Smooth muscle cell (in vitro differentiated cells): ENCODE measurements at regions not wholly inside any gene's neighbourhood (a gene's known extent, or its start where the extent isn't known, plus 50 kb on each side); places are given as distances from the start of the nearest gene placed in this dataset.

Experiments used
- DNase-seq: peaks from one replicate; lab custom pipeline; 2025; ENCODE audit not compliant: unreplicated experiment; lab: John Stamatoyannopoulos, UW
- H2AFZ ChIP-seq: fragments of 200-600 bp; sonication (generic); 2 replicates; pipeline ENCODE4 v1.6.0; 2016; ENCODE audit warnings: antibody characterized with exemption, low read depth, mild to moderate bottlenecking
- H3F3A ChIP-seq: fragments of 200-600 bp; sonication (generic); 2 replicates; pipeline ENCODE4 v1.6.0; 2017; ENCODE audit warnings: antibody characterized with exemption, low read depth
- H3K27ac ChIP-seq: fragments of 200-600 bp; sonication (generic); 2 replicates; pipeline ENCODE4 v1.5.1; 2016; ENCODE audit warnings: low read depth, mild to moderate bottlenecking
- H3K27me3 ChIP-seq: fragments of 200-600 bp; sonication (generic); 2 replicates; pipeline ENCODE4 v1.6.1; 2016; ENCODE audit warnings: low read depth, mild to moderate bottlenecking
- H3K36me3 ChIP-seq: fragments of 200-600 bp; sonication (generic); 2 replicates; pipeline ENCODE4 v1.5.1; 2016; ENCODE audit warnings: low read depth
- H3K4me1 ChIP-seq: fragments of 200-600 bp; sonication (generic); 2 replicates; pipeline ENCODE4 v1.5.1; 2016; ENCODE audit warnings: low read depth
- H3K4me2 ChIP-seq: fragments of 200-600 bp; sonication (generic); 2 replicates; pipeline ENCODE4 v1.6.0; 2016; ENCODE audit warnings: mild to moderate bottlenecking
- H3K4me3 ChIP-seq: fragments of 200-600 bp; sonication (generic); 2 replicates; pipeline ENCODE4 v1.5.1; 2016; ENCODE audit warnings: mild to moderate bottlenecking
- H3K79me2 ChIP-seq: fragments of 200-600 bp; sonication (generic); 2 replicates; pipeline ENCODE4 v1.6.0; 2016; ENCODE audit warnings: low read depth, mild to moderate bottlenecking
- H3K9ac ChIP-seq: fragments of 200-600 bp; sonication (generic); 2 replicates; pipeline ENCODE4 v1.6.0; 2016; ENCODE audit warnings: low read depth
- H3K9me3 ChIP-seq: fragments of 200-600 bp; sonication (generic); replicated peaks from 2 replicates; pipeline ENCODE4 v1.5.1; 2016; ENCODE audit warnings: low read depth
- H4K20me1 ChIP-seq: fragments of 200-600 bp; sonication (generic); 2 replicates; pipeline ENCODE4 v1.6.0; 2016; ENCODE audit warnings: low read depth
- CTCF ChIP-seq: fragments of 200-600 bp; sonication (generic); IDR thresholded peaks from 2 replicates; pipeline ENCODE4 v1.5.1; 2017; ENCODE audit warnings: borderline replicate concordance, mild to moderate bottlenecking, antibody characterized with exemption; ENCODE audit not compliant: insufficient read depth, poor library complexity, severe bottlenecking
- WGBS: methylation state at CpG from one replicate; pipeline ENCODE4 v1.1.7; 2016; ENCODE audit warnings: low lambda C conversion rate; 5-methylcytosine and 5-hydroxymethylcytosine counted together

GRCh38 chr22:47230251-47230650 is 467.8 kb downstream of the TBC1D22A start:
- no peak overlapping the region for H3K4me3 ChIP-seq
- no peak overlapping the region for H3K4me2 ChIP-seq
- TF ChIP-seq CTCF = no peak
- no peaks in the 10 kb centered on the region for H3K79me2 ChIP-seq
- no peaks in the 10 kb centered on the region for H3K27me3 ChIP-seq
- H3K27ac ChIP-seq = no peak overlapping the region
- no peaks in the 10 kb centered on the region for H3K36me3 ChIP-seq
- DNase-seq = no peak
- no peaks in the 10 kb centered on the region for H3F3A ChIP-seq
- WGBS = 71% methylated on average over 7 of the region's 7 CpGs
- H3K9ac ChIP-seq = no peak overlapping the region
- no peaks in the 10 kb centered on the region for H3K4me1 ChIP-seq
- no peaks in the 10 kb centered on the region for H4K20me1 ChIP-seq
- H2AFZ ChIP-seq = no peak overlapping the region
- peaks cover 11% of the 10 kb centered on the region for H3K9me3 ChIP-seq

GRCh38 chr22:47228767-47229166 is 466.3 kb downstream of the TBC1D22A start:
- Histone ChIP-seq H3F3A (no peaks in the 10 kb centered on the region), H3K4me2 (no peak overlapping the region), H3K9ac (no peak overlapping the region), H4K20me1 (no peaks in the 10 kb centered on the region), H2AFZ (no peak overlapping the region), H3K4me3 (no peak overlapping the region), H3K9me3 (peaks cover 11% of the 10 kb centered on the region), H3K27me3 (no peaks in the 10 kb centered on the region), H3K79me2 (no peaks in the 10 kb centered on the region), H3K27ac (no peak overlapping the region), H3K4me1 (no peaks in the 10 kb centered on the region), H3K36me3 (no peaks in the 10 kb centered on the region)
- DNase-seq = no peak
- WGBS = 44% methylated on average over 3 of the region's 3 CpGs
- TF ChIP-seq CTCF = no peak

- Histone ChIP-seq H3K9me3 (peaks cover 11% of the 10 kb centered on the region), H3F3A (no peaks in the 10 kb centered on the region), H3K4me3 (no peak overlapping the region), H3K27me3 (no peaks in the 10 kb centered on the region), H3K4me1 (no peaks in the 10 kb centered on the region), H3K36me3 (no peaks in the 10 kb centered on the region), H3K9ac (no peak overlapping the region), H3K27ac (no peak overlapping the region), H3K79me2 (no peaks in the 10 kb centered on the region), H3K4me2 (no peak overlapping the region), H4K20me1 (no peaks in the 10 kb centered on the region), H2AFZ (no peak overlapping the region)
- TF ChIP-seq CTCF = no peak
- WGBS = 78% methylated on average over 15 of the region's 15 CpGs
- DNase-seq = no peak
Measured at GRCh38 chr22:47225931-47226633, 463.6 kb downstream of the TBC1D22A start.

GRCh38 chr22:47225080-47225930 is 462.9 kb downstream of the TBC1D22A start:
- 85% methylated on average over 11 of the region's 11 CpGs for WGBS

More at GRCh38 chr22:47225080-47225930, 462.9 kb downstream of the TBC1D22A start:
- Histone ChIP-seq H3F3A (no peaks in the 10 kb centered on the region), H3K27ac (no peak overlapping the region), H3K79me2 (no peaks in the 10 kb centered on the region), H4K20me1 (no peaks in the 10 kb centered on the region), H3K4me3 (no peak overlapping the region), H3K36me3 (no peaks in the 10 kb centered on the region), H3K27me3 (no peaks in the 10 kb centered on the region), H3K9ac (no peak overlapping the region), H3K4me1 (no peaks in the 10 kb centered on the region), H2AFZ (no peak overlapping the region), H3K4me2 (no peak overlapping the region), H3K9me3 (peaks cover 11% of the 10 kb centered on the region)
- DNase-seq = no peak
- no peak for TF ChIP-seq CTCF
